GM12873 (cell line): ENCODE measurements at regions not wholly inside any gene's neighbourhood (a gene's known extent, or its start where the extent isn't known, plus 50 kb on each side); places are given as distances from the start of the nearest gene placed in this dataset.
A peak's percentile ranks its signal among the peaks of the same experiment; 100 is the strongest.

Experiments
- TF ChIP-seq, protein P1 (sequence below): IDR thresholded peaks from 2 replicates; pipeline ENCODE4 v1.5.1; 2012; ENCODE audit warnings: low read depth, mild to moderate bottlenecking, moderate library complexity, low read length, control low read depth; ENCODE audit not compliant: insufficient read depth; ENCODE audit errors: missing control alignments

DNA sequence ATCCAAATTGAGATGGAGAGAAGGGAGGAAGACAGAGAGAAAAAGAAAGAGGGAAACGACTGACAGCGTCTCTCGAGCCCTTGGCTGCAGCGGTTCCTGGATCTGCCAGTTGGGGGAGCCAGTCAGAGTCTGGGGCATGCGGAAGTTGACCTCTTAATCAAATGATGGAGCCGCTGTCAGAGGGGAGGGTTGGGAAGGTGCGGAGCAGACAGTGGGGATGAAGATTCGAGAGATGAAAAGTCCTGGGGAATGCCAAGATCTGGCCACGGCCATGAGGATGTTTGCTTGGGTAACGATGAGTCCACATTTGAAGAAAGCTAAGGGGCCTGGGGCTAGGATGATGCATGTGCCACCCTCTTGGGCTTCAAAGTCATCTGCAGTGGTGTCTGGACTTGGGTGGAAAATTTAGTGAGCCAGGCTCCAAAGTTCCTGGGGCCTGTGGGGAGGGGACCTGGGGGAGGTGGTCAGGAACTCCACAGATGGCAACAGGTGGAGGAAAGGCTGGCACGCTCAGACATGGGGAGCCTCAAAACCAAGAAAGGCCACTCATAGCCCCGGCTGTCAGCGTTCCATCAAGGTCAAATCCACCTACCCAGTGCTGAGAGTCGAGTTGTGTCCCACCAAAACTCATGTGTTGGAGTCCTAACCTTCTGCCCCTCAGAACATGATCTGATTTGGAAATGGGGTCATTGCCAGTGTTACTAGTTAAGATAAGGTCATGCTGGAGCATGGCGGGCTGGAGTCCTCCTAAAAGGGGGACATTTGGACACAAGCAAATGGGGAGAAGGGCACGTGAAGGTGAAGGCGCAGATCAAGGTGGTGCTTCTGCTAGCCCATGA is 200.1 kb downstream of the NDUFA10 start:
- TF ChIP-seq, protein P1, sequence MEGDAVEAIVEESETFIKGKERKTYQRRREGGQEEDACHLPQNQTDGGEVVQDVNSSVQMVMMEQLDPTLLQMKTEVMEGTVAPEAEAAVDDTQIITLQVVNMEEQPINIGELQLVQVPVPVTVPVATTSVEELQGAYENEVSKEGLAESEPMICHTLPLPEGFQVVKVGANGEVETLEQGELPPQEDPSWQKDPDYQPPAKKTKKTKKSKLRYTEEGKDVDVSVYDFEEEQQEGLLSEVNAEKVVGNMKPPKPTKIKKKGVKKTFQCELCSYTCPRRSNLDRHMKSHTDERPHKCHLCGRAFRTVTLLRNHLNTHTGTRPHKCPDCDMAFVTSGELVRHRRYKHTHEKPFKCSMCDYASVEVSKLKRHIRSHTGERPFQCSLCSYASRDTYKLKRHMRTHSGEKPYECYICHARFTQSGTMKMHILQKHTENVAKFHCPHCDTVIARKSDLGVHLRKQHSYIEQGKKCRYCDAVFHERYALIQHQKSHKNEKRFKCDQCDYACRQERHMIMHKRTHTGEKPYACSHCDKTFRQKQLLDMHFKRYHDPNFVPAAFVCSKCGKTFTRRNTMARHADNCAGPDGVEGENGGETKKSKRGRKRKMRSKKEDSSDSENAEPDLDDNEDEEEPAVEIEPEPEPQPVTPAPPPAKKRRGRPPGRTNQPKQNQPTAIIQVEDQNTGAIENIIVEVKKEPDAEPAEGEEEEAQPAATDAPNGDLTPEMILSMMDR: peak; percentile 21

DNA sequence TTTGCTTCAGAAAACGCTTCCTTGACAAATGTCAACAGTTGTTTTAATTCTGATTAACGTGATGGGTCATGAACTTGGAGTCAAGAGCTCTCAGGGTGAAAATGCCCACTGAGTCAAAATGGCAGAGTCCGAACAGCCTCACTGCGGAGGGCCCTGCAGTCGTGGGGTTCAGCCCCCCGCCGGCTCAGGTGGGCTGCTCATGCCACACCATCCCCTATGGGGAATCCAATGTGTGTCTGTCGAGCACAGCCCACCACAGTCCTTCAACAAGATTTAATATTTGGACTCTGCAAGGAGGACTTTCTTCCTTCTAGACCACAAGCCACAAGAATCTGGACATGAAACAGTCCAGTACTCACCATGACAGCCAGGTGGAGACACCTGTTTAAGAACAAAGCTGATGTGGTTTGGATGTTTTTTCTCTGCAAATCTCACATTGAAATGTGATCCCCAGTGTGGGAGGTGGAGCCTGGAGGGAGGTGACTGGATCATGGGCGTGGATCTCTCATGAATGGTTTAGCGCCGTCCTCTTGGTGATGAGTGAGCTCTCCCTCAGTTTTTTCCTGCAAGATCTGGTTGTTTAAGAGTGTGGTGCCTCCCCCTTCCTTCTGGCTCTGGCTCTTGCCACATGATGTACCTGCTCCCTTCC is 201.0 kb downstream of the NDUFA10 start:
- TF ChIP-seq, protein P1: peak; percentile 34

DNA sequence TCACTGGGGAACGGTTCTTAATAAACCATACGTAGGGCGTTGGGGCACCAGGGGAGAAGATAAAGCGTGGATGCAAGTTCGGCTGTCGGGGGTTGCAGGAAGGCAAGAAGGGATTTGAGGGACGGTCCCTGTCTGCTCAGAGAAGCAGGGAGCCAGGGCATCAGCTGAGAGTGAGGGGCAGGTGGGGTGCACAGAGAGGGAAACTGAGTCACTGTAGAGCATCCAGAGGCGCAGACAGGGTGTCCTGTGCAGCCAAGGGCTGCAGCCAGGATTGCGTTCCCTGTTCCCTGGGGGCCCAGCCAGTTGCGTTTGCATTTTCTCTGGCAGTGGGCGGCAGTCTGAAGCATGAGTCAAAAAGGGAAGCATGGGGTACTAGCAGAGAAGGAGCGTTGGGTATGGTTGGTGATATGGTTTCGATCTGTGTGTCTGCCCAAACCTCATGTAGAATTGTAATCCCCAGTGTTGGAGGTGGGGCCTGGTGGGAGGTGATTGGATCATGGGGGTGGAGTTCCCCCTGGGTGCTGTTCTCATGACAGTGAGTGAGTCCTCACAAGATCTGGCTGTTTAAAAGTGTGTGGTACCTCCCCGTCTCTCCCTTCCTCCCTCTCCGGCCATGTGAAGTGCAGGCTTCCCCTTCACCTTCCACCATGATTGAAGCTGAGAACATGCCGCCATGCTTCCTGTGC is 202.9 kb downstream of the NDUFA10 start:
- TF ChIP-seq, protein P1: no peak

DNA sequence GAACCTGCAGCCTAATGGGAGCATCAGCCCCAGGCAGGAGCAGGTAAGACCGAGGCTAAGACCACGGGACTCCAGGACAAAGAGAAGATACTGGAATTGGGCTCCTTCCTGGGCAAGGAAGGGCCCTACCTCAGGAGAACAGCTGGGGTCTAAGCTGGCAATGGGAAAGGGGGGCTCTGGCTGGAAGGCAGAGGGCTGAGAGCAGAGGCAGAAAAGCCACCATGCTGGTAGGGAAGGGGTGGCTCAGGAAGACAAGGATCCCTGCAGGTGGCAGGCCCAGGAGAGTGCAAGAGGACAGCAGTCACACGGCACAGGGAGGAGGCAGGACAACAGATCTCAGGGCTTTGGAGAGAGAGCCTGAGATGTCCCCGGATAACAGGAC is 203.5 kb downstream of the NDUFA10 start:
- TF ChIP-seq, protein P1: no peak

DNA sequence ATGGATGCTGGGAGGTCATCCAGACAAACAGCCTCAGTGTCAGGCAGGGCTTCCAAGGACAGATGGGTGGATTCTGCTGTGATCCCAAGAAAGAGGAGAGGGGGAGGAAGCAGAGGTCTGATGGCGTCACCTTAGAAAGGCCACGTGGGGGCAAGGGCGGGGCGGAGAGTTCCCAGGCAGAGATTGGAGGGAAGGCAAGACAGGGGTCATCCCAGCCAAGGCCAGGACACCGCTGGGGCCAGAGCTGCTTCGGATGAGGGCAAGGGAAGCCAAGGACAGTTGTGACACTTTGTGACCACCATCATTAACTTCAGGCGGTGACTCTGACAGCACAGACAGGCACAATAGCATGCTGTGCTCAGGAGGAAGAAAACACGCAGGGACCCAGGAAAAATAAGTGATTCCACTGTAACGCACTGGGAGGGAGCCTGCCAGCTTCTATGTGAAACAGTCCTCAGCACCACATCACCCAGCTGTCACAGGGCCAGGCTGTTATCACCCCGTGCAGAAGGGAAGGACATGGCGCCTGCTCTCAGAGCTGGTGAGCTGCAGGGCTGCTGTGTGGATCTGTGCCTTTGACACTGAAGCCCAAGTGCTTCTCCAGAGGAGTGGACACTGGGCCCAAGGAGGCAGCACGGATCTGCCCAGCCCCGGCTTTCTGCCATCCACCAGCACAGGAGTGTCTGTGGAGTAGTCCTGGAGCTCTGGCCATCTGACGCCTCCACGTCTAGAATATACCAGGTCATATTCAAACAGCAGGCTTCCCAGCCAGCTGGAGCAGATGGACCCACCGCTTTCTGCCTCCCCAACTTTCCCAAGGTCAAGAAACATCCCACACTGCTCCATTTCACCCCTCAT is 204.1 kb downstream of the NDUFA10 start:
- TF ChIP-seq, protein P1: no peak

DNA sequence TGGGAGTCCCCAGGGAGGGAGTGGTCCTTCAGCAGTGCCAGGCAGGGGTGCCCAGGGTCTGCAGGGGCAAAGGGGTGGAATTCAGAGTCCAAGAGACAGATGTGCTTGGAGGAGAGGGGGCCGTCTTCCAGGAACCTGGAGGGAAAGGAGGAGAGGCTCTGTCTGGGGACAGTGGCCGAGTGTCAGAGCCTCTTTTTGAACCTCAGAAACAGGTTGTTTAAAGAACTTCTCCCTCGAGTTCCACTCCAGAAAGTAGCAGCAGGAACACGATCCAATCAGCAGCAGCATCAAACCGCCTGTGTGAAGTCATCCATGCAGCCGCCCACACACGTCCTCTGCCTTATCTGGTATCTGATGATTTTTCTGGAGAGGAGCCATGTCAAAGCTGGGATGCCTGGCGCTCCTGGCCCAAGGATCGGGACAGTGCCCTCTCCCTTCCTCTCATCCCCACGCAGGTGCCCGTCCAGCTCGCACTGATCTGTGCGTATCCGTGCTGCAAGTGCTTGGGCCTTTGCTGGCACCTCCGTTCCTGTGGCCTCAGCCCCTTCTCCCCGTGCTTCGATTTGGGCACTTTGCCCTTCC is 205.1 kb downstream of the NDUFA10 start:
- TF ChIP-seq, protein P1: no peak
